Skin epidermis (tissue), 12 donors: ENCODE measurements at regions not wholly inside any gene's neighbourhood (a gene's known extent, or its start where the extent isn't known, plus 50 kb on each side); places are given as distances from the start of the nearest gene placed in this dataset.

Experiments used
- H3K27ac ChIP-seq, 21 experiments: fragments of 200-600 bp; sonication (generic) in 11 of 21; one replicate each; pipeline ENCODE4 v1.5.0; 2020; ENCODE audit warnings: mild to moderate bottlenecking in 3 of 21, inconsistent platforms in 2 of 21, moderate library complexity in 2 of 21
- H3K4me3 ChIP-seq, 7 experiments: fragments of 200-600 bp; sonication (generic) in 2 of 7; one replicate each; pipeline ENCODE4 v1.5.0; 2020; ENCODE audit warnings: inconsistent platforms in 2 of 7, mild to moderate bottlenecking in 2 of 7, moderate library complexity in 1 of 7

- Histone ChIP-seq H3K4me3 (no peak overlapping the region), H3K27ac (no peak overlapping the region)
Measured at GRCh38 chr12:115362339-115362976, 678.5 kb upstream of the TBX3 start.

DNA sequence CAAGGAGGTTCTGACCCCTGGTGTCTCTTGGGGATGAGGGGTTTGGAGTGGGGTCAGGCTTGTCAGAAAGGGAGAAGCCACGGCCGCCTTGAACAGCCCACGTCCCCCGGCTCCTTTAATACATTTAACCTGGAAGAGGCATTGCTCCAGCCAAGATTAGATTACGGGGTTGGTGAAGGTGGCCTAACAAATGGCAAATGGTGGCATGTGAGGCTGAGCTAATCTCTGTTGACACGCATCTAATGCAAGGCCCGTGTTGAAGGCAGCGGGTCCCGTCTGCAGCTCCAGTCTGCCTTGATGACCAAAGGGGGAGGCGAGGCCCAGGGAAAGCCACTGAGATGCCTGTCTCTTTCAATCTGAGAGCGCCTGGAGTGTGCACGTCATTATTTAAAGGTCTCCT, 673.7 kb upstream of the TBX3 start:
- Histone ChIP-seq H3K27ac (no peak overlapping the region), H3K4me3 (no peak overlapping the region)

GRCh38 chr12:115355301-115355700, 671.3 kb upstream of the TBX3 start:
- Histone ChIP-seq H3K4me3 (no peak overlapping the region), H3K27ac (peak overlapping the region in 4 of 21 experiments; percentile 60 to 89 (median 84))

GRCh38 chr12:115354007-115354890, 670.3 kb upstream of the TBX3 start:
- Histone ChIP-seq H3K4me3 (peak overlapping the region; percentile 1 to 37 (median 19)), H3K27ac (peak overlapping the region in 20 of 21 experiments; percentile 48 to 96 (median 85))

DNA sequence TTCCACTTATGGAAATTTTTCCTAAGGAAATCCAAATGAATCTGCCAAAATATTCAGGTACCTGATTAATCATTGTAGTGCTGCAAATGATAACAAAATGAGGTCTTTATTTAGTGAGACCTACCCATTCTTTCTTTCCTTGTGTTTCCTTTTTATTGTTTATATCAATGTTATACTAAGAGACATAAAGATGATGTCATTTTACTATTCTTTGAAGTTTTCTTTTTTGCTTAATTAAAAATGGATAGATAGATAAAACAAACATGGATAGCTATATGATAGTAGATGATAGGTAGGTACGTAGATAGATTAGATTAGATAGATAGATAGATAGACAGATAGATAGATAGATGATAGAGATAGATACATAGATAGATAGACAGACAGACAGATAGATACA, 669.5 kb upstream of the TBX3 start:
- Histone ChIP-seq H3K4me3 (no peak overlapping the region), H3K27ac (peak overlapping the region in 10 of 21 experiments; percentile 73 to 96 (median 88))

DNA sequence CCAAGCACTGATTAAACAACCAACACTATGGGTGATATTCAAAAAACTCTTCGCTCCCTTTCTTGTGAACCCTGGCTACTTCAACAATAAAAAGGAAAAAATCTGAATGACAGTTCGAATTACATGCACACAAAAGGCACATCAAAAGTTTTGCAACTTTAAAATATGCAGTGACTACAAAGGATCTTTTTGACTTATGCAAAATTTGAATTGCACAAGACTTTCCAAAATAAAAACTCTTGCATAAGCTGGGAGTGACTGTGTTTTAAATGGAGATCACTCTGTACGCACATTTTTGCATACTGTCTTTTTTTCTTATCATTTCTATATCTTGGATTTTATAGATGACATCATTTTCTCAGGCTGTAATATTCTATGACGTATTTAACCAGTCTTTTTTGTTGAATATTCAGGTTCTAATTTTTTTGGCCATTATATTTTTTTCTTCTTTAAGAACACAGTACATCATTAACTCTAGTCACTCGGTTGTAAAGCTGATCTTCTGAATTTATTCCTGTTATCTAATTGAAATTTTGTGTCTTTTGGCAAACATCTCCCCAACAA, 667.6 kb upstream of the TBX3 start:
- Histone ChIP-seq H3K27ac (peak overlapping the region in 4 of 21 experiments; percentile 6 to 33 (median 10)), H3K4me3 (no peak overlapping the region)

GRCh38 chr12:115349711-115350110, 665.7 kb upstream of the TBX3 start:
- no peak overlapping the region for H3K4me3 ChIP-seq
- no peak overlapping the region for H3K27ac ChIP-seq

DNA sequence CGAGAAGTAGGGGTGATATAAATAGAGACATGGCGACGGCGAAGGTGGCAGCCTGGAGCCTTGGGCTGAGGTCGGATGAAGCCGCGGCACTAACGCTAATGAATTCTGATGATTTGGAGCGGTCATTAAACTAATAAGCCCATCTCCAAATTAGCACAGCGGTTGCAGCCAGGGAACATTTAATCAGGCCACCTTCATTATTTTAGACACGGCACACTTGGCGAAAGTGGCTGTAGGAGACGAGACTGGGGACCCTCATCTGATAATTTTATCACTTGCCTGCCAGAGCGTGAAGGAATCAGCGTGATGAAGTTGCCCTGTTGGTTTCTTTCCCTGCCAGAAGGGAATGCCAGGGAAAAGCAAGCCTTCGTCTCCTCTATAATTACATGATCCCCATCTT, 664.3 kb upstream of the TBX3 start:
- no peak overlapping the region for H3K4me3 ChIP-seq

GRCh38 chr12:115343601-115344000, 659.6 kb upstream of the TBX3 start:
- H3K27ac ChIP-seq, result no peak overlapping the region
- H3K4me3 ChIP-seq, result no peak overlapping the region

More for the DNA sequence above, 664.3 kb upstream of the TBX3 start:
- no peak overlapping the region for H3K27ac ChIP-seq

- Histone ChIP-seq H3K27ac (no peak overlapping the region), H3K4me3 (no peak overlapping the region)
Measured at GRCh38 chr12:115343008-115343407, 659.0 kb upstream of the TBX3 start.

GRCh38 chr12:115341442-115341841, 657.5 kb upstream of the TBX3 start:
- H3K4me3 ChIP-seq, result no peak overlapping the region
- peak overlapping the region in 9 of 21 experiments; percentile 40 to 77 (median 56) for H3K27ac ChIP-seq

GRCh38 chr12:115338566-115339294, 654.8 kb upstream of the TBX3 start:
- Histone ChIP-seq H3K4me3 (no peak overlapping the region), H3K27ac (peak overlapping the region in 8 of 21 experiments; percentile 4 to 64 (median 40))

DNA sequence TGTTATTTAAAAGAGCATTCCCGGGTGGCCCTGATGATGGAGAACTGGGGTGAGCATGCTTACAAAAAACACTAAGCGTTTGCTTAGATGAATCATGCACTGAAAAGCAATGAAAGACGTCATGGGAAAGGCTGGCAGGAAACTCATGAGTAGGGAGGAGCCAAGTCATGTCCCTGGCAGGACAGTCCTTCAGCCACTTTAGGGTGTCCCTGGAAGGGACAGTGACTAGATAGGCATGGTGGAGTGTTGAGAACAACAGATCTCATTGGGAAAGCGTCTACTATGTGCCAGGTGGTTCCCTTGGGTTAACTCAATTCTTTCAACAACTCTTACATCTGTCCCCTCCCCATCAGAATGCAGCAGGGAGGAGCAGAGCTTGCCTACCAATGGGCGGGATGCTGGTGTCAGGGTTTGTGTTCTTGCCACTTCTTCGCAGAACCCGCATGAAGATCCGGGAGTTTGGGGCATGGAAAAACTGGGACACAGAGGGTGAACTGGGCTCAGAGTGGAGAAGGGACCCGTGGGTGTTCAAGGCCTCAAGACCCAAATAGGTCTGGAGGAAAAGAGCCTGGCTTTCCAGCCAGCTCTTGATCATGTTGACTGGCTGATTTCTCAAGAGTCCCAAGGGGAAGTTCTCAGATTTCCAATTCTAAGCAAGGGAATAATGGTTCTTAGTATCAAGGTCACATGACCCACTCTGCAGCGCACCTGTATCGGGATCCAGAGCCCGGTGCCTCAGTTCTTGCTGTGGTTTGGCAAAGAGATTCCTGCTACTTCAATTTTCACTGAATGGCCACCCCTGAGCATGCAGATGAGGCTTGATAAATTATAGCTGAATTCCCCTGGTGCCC, 653.9 kb upstream of the TBX3 start:
- peak overlapping the region in 10 of 21 experiments; percentile 3 to 64 (median 40) for H3K27ac ChIP-seq
- H3K4me3 ChIP-seq, result no peak overlapping the region

- Histone ChIP-seq H3K4me3 (no peak overlapping the region), H3K27ac (no peak overlapping the region)
Measured at GRCh38 chr12:115336506-115336905, 652.5 kb upstream of the TBX3 start.

DNA sequence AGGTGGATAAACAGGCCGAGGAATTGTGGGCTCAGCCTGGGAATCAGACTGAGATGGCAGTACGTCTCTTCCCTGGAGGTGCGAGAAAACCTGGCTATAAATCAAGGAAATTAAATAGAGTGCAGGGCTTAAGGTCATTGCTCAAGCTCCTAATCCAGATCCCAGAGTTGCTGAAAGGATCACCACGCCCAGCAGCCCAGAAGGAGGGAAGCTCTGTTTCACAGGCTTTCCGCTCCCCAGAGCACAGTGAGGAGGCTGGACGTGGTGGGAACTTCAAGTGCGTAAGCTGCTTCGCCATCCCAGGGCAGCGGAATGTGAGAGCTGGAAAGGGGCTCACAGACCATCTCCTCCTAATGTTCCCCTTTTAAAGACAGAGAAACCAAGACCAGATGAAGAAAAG, 651.6 kb upstream of the TBX3 start:
- Histone ChIP-seq H3K27ac (no peak overlapping the region), H3K4me3 (no peak overlapping the region)

GRCh38 chr12:115335048-115335447, 651.1 kb upstream of the TBX3 start:
- no peak overlapping the region for H3K27ac ChIP-seq
- H3K4me3 ChIP-seq, result no peak overlapping the region

DNA sequence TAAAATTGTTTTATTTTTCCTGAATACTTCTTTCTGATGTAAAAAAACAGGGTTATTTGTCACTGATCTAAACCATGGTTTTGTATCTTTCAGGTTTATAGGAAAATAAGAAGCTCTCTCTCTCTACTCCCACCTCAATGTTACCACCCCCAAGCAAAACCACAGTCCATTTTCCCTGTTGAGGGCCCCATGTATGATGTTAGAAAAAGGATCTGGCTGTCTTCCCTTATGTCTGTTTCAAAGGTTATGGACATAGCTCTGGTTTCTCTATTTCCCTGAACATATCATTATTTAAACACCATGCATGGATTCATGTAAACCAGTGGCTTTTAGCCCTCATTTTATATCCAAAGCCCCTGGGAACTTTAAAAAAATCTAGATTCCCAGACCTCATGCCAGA, 649.0 kb upstream of the TBX3 start:
- Histone ChIP-seq H3K27ac (no peak overlapping the region), H3K4me3 (no peak overlapping the region)

DNA sequence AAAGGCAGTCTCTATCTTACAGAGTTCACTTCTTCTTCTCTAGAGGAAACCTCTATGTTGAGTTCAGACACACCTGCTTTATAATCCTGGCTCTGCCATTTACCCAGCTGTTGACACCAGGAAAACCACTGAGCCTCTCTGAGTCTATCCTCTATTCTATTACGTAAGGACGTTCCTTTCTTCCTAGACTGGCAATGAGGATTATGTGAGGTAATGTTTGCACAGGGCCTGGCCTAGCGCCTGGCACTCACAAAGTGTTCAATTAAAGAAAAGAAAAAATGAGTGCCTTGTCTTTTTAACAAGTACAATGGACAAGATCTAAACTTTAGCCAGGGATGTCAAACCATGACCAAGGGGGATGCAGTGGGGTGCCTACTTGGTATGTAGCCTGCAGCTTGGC, 641.9 kb upstream of the TBX3 start:
- H3K4me3 ChIP-seq, result no peak overlapping the region
- no peak overlapping the region for H3K27ac ChIP-seq

DNA sequence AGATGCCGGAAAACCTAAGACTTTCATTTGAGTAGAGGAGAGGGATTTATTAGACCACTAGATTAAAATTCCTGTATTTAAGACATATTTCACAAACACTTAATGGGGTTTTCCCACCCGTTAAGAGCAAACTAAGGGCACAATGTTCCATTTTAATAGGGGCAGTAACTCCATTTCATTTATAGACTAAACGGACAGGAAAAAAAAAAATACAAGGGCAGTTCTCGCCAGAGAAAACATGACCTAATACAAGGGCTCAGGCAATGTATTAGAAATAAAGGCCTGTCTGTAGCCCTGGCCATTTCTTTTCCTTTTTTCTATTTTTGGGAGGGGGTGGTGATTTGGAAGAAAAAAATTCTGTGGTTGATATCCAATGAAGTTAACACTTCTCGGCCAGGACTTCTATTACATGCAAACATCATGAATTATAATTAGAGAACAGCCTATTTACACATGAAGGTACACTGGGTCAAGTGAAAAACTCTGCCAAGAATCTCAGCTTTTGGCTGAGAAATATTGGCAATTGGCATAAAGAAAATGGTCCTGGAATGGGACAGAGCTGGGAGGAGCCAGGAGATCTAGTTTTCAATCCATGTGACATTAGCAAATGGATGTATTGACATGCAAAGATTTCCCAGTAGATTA, 641.1 kb upstream of the TBX3 start:
- no peak overlapping the region for H3K4me3 ChIP-seq
- peak overlapping the region in 2 of 21 experiments; percentile 15 to 24 for H3K27ac ChIP-seq
